Trophoblast cell (in vitro differentiated cells and primary cell): ENCODE measurements at regions not wholly inside any gene's neighbourhood (a gene's known extent, or its start where the extent isn't known, plus 50 kb on each side); places are given as distances from the start of the nearest gene placed in this dataset.

Source experiments
- DNase-seq, 2 donors: peaks; one replicate each; pipeline ENCODE4 v3.0.0-alpha.2; 2016
- H2AFZ ChIP-seq: 2 replicates; pipeline ENCODE4 v1.6.1; 2013; ENCODE audit warnings: low read length, moderate library complexity, mild to moderate bottlenecking; ENCODE audit not compliant: insufficient read depth, poor library complexity
- H2AK5ac ChIP-seq: 2 replicates; pipeline ENCODE4 v1.6.1; 2013; ENCODE audit warnings: mild to moderate bottlenecking, low read length
- H2BK120ac ChIP-seq: 2 replicates; pipeline ENCODE4 v1.6.1; 2013; ENCODE audit warnings: low read length, mild to moderate bottlenecking, moderate library complexity; ENCODE audit not compliant: insufficient read depth, poor library complexity
- H2BK12ac ChIP-seq: 2 replicates; pipeline ENCODE4 v1.6.1; 2013; ENCODE audit warnings: mild to moderate bottlenecking, low read length, moderate library complexity
- H2BK5ac ChIP-seq: 2 replicates; pipeline ENCODE4 v1.6.1; 2013; ENCODE audit warnings: low read length, low read depth, moderate library complexity, mild to moderate bottlenecking; ENCODE audit not compliant: poor library complexity
- H3K14ac ChIP-seq: 2 replicates; pipeline ENCODE4 v1.6.1; 2013; ENCODE audit warnings: mild to moderate bottlenecking, low read length
- H3K18ac ChIP-seq: 2 replicates; pipeline ENCODE4 v1.6.1; 2013; ENCODE audit warnings: mild to moderate bottlenecking, low read length
- H3K23ac ChIP-seq: 2 replicates; pipeline ENCODE4 v1.6.1; 2013; ENCODE audit warnings: low read length
- H3K27ac ChIP-seq: 2 replicates; pipeline ENCODE4 v1.5.1; 2013; ENCODE audit warnings: low read depth, mild to moderate bottlenecking, inconsistent platforms, low read length, moderate library complexity
- H3K27me3 ChIP-seq: 2 replicates; pipeline ENCODE4 v1.6.1; 2013; ENCODE audit warnings: inconsistent platforms, mild to moderate bottlenecking, low read length, moderate library complexity; ENCODE audit not compliant: insufficient read depth
- H3K36me3 ChIP-seq, 2 experiments: 1 replicate in 1 of 2; 2 replicates in 1 of 2; pipeline ENCODE4 v1.6.1; 2013; ENCODE audit warnings: low read length in 2 of 2, mild to moderate bottlenecking in 2 of 2, moderate library complexity in 1 of 2; ENCODE audit not compliant: insufficient read depth in 2 of 2, control insufficient read depth in 1 of 2
- H3K4ac ChIP-seq: 2 replicates; pipeline ENCODE4 v1.6.1; 2013; ENCODE audit warnings: low read depth, mild to moderate bottlenecking, low read length, moderate library complexity
- H3K4me1 ChIP-seq, 2 experiments: 1 replicate in 1 of 2; 2 replicates in 1 of 2; pipeline ENCODE4 v1.6.1; 2013; ENCODE audit warnings: low read length in 2 of 2, mild to moderate bottlenecking in 2 of 2, moderate library complexity in 1 of 2; ENCODE audit not compliant: insufficient read depth in 2 of 2, control insufficient read depth in 1 of 2
- H3K4me2 ChIP-seq: 2 replicates; pipeline ENCODE4 v1.6.1; 2013; ENCODE audit warnings: inconsistent platforms, mild to moderate bottlenecking, low read length, moderate library complexity
- H3K4me3 ChIP-seq: 2 replicates; pipeline ENCODE4 v1.5.1; 2013; ENCODE audit warnings: mild to moderate bottlenecking, low read depth, low read length, inconsistent platforms
- H3K79me1 ChIP-seq: one replicate; pipeline ENCODE4 v1.6.1; 2013; ENCODE audit warnings: low read length
- H3K79me2 ChIP-seq: 2 replicates; pipeline ENCODE4 v1.6.1; 2013; ENCODE audit warnings: low read length, mild to moderate bottlenecking; ENCODE audit not compliant: control insufficient read depth, insufficient read depth, poor library complexity
- H3K9ac ChIP-seq: 2 replicates; pipeline ENCODE4 v1.6.1; 2013; ENCODE audit warnings: mild to moderate bottlenecking, low read length
- H3K9me3 ChIP-seq: 2 replicates; pipeline ENCODE4 v1.6.1; 2013; ENCODE audit warnings: low read depth, mild to moderate bottlenecking, control low read depth, inconsistent platforms, low read length; ENCODE audit not compliant: insufficient read depth
- H4K12ac ChIP-seq: 2 replicates; pipeline ENCODE4 v1.6.1; 2013; ENCODE audit warnings: low read depth, mild to moderate bottlenecking, low read length, moderate library complexity
- H4K8ac ChIP-seq: 2 replicates; pipeline ENCODE4 v1.6.1; 2013; ENCODE audit warnings: low read depth, mild to moderate bottlenecking, low read length, moderate library complexity
- H4K91ac ChIP-seq: one replicate; pipeline ENCODE4 v1.6.1; 2013; ENCODE audit warnings: low read depth, mild to moderate bottlenecking, low read length, moderate library complexity
- whole genome bisulfite sequencing: extraction: QIAGEN DNeasy Blood & Tissue Kit; methylation state at CpG from one replicate; pipeline ENCODE4 v1.1.7; 2013; ENCODE audit warnings: missing lambda C conversion rate; ENCODE audit not compliant: insufficient read length, insufficient coverage; ENCODE audit errors: extremely low coverage; 5-methylcytosine and 5-hydroxymethylcytosine counted together

DNA sequence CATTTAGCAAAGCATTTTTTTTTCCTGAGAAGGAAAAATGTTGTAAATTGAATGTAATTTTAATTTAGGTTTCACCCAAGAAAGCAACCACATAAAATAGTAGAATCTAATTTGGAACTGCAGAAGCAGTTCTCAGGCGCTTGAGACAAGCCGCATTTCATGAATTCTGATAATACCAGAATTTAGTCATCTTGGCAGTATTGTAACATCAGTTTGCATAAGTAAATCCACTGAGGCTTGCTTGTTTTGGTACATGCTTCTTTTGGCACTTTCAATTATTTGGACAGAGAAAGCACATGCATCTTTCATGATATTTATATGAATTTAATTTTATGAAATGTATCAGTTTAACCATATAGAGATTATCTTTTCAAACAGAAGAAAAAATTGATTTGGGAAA lies 389.7 kb upstream of the ROBO1 start:
- H3K79me2 ChIP-seq: no peaks in the 10 kb centered on the region
- H3K14ac ChIP-seq: no peak overlapping the region
- DNase-seq: peak in 1 of 2 donors; percentile 47
- no peaks in the 10 kb centered on the region for H3K27me3 ChIP-seq
- no peak overlapping the region for H3K4me3 ChIP-seq
- H3K9ac ChIP-seq: no peak overlapping the region
- H2AFZ ChIP-seq: no peak overlapping the region
- no peak overlapping the region for H3K4me2 ChIP-seq
- H3K18ac ChIP-seq: no peak overlapping the region
- H3K23ac ChIP-seq: no peak overlapping the region
- H3K27ac ChIP-seq: no peak overlapping the region
- H4K91ac ChIP-seq: no peak overlapping the region
- WGBS: no CpG with 5 or more reads among the region's 2 CpGs
- no peak overlapping the region for H2AK5ac ChIP-seq
- H3K9me3 ChIP-seq: no peaks in the 10 kb centered on the region
- no peaks in the 10 kb centered on the region for H3K36me3 ChIP-seq
- H4K12ac ChIP-seq: no peak overlapping the region
- no peaks in the 10 kb centered on the region for H3K79me1 ChIP-seq
- H3K4me1 ChIP-seq: no peaks in the 10 kb centered on the region
- no peak overlapping the region for H2BK12ac ChIP-seq
- H2BK120ac ChIP-seq: no peak overlapping the region
- no peak overlapping the region for H3K4ac ChIP-seq
- no peak overlapping the region for H2BK5ac ChIP-seq
- H4K8ac ChIP-seq: no peak overlapping the region

DNA sequence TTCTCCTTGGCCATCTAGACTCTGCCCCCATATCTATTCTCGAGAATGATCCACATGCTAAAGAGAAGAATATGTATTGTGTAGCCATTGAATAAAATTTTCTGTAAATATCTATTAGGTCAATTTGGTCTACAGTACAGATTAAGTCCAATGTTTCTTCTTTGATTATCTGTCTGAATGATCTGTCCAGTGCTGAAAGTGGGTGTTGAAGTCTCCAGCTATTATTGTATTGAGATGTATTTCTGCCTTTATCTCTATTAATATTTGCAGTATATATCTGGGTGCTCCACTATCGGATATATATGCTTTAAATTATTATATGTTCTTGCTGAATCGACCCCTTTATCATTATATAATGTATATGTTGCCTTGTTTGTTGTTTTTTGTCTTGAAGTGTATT lies 384.9 kb upstream of the ROBO1 start:
- no peak overlapping the region for H3K23ac ChIP-seq
- no peak overlapping the region for H4K12ac ChIP-seq
- no peaks in the 10 kb centered on the region for H3K79me1 ChIP-seq
- no CpG with 5 or more reads among the region's 3 CpGs for WGBS
- H2AK5ac ChIP-seq: no peak overlapping the region
- H3K27me3 ChIP-seq: no peaks in the 10 kb centered on the region
- no peak overlapping the region for H3K18ac ChIP-seq
- H3K4me3 ChIP-seq: no peak overlapping the region
- no peak overlapping the region for H4K91ac ChIP-seq
- H3K27ac ChIP-seq: no peak overlapping the region
- H3K4me2 ChIP-seq: no peak overlapping the region
- peaks cover 4% of the 10 kb centered on the region for H3K9me3 ChIP-seq
- no peak for DNase-seq
- H3K9ac ChIP-seq: no peak overlapping the region
- H2BK5ac ChIP-seq: no peak overlapping the region
- no peak overlapping the region for H2AFZ ChIP-seq
- H2BK12ac ChIP-seq: no peak overlapping the region
- H3K4me1 ChIP-seq: no peaks in the 10 kb centered on the region
- H4K8ac ChIP-seq: no peak overlapping the region
- H3K14ac ChIP-seq: no peak overlapping the region
- no peaks in the 10 kb centered on the region for H3K36me3 ChIP-seq
- H2BK120ac ChIP-seq: no peak overlapping the region
- no peaks in the 10 kb centered on the region for H3K79me2 ChIP-seq
- H3K4ac ChIP-seq: no peak overlapping the region

DNA sequence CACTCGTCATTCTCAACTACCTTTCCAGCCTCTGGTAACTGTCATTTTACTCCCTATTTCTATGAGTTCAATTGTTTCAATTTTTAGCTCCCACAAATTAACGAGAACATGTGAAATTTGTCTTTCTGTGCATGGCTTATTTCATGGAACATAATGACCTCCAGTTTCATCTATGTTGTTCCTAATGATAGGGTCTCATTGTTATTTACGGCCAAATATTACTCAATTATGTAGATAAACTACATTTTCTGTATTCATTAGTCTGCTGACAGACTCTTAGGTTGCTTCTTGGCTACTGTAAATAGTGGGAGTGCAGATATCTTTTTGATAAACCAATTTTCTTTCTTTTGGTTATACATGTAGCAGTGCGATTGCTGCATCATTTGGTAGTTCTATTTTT lies 374.9 kb upstream of the ROBO1 start:
- no CpG with 5 or more reads among the region's 4 CpGs for WGBS
- H3K23ac ChIP-seq: no peak overlapping the region
- H4K91ac ChIP-seq: no peak overlapping the region
- no peak overlapping the region for H2BK120ac ChIP-seq
- H3K4me2 ChIP-seq: no peak overlapping the region
- no peak overlapping the region for H3K4ac ChIP-seq
- H3K27me3 ChIP-seq: no peaks in the 10 kb centered on the region
- no peak overlapping the region for H2AK5ac ChIP-seq
- H4K12ac ChIP-seq: no peak overlapping the region
- H2BK12ac ChIP-seq: no peak overlapping the region
- no peak overlapping the region for H4K8ac ChIP-seq
- H3K4me3 ChIP-seq: no peak overlapping the region
- no peaks in the 10 kb centered on the region for H3K36me3 ChIP-seq
- H3K79me1 ChIP-seq: no peaks in the 10 kb centered on the region
- no peak for DNase-seq
- H2AFZ ChIP-seq: no peak overlapping the region
- H3K27ac ChIP-seq: no peak overlapping the region
- no peak overlapping the region for H2BK5ac ChIP-seq
- H3K79me2 ChIP-seq: no peaks in the 10 kb centered on the region
- H3K9me3 ChIP-seq: no peaks in the 10 kb centered on the region
- H3K18ac ChIP-seq: no peak overlapping the region
- H3K9ac ChIP-seq: no peak overlapping the region
- H3K4me1 ChIP-seq: no peaks in the 10 kb centered on the region
- H3K14ac ChIP-seq: no peak overlapping the region

DNA sequence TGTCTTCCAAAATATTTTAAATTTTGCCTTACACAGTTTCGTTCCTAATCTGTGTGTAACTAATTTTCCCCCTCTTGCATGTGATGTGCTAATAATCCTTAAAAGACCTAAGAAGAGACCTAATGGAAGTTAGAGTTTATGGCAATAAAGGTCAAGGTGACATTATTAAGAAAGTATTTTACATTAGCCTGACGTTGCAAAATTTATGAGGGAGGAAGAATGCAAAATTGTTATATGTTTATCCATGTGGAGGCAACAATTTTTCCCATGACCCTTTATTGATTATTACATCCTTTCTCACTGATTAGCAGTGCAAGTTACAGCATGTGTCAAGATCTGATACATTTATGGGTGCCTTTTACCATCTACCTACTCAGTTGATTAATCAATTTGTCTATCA lies 373.8 kb upstream of the ROBO1 start:
- Histone ChIP-seq H3K36me3 (no peaks in the 10 kb centered on the region), H4K12ac (no peak overlapping the region), H4K8ac (no peak overlapping the region), H3K9ac (no peak overlapping the region), H2AFZ (no peak overlapping the region), H3K4me3 (no peak overlapping the region), H3K23ac (no peak overlapping the region), H3K27ac (no peak overlapping the region), H3K9me3 (no peaks in the 10 kb centered on the region), H3K79me2 (no peaks in the 10 kb centered on the region), H3K4me1 (no peaks in the 10 kb centered on the region), H3K4me2 (no peak overlapping the region), H2AK5ac (no peak overlapping the region), H2BK12ac (no peak overlapping the region), H3K4ac (no peak overlapping the region), H4K91ac (no peak overlapping the region), H3K27me3 (no peaks in the 10 kb centered on the region), H3K79me1 (no peaks in the 10 kb centered on the region), H3K14ac (no peak overlapping the region), H2BK120ac (no peak overlapping the region), H2BK5ac (no peak overlapping the region), H3K18ac (no peak overlapping the region)
- DNase-seq: no peak
- no CpG with 5 or more reads among the region's 2 CpGs for WGBS
